ENCODE measurements at regions not wholly inside any gene's neighbourhood (a gene's known extent, or its start where the extent isn't known, plus 50 kb on each side); places are given as distances from the start of the nearest gene placed in this dataset.

DNA sequence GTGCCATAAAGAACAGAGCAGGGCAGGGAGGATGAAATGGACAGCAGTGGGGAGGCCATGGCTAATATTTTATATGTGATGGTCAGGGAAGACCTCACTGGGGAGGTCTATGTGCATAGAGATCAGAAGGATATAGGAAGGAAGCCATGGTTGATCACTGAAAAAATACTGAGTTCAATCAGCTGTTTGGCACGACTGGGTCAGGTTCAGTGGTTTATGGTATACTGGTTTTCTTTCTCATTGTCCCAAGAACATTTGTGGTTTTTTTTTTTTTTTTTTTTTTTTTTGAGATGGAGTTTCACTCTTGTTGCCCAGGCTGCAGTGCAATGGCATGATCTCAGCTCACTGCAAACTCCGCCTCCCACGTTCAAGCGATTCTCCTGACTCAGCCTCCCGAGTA is 78.3 kb upstream of the TIAM2 start (continued):
- TF ChIP-seq EGR1 (IDR thresholded peaks at IDR 0.05; ENCODE audit: borderline replicate concordance in 1 of 2, low read depth in 2 of 2, low read length in 2 of 2) (no peak), GABPA (IDR thresholded peaks at IDR 0.05; ENCODE audit: low read depth) (no peak), ZBTB33 (IDR thresholded peaks at IDR 0.05) (no peak), MYC (IDR thresholded peaks at IDR 0.05; ENCODE audit: insufficient read depth, insufficient read length, insufficient replicate concordance, low read length, severe bottlenecking) (no peak)

DNA sequence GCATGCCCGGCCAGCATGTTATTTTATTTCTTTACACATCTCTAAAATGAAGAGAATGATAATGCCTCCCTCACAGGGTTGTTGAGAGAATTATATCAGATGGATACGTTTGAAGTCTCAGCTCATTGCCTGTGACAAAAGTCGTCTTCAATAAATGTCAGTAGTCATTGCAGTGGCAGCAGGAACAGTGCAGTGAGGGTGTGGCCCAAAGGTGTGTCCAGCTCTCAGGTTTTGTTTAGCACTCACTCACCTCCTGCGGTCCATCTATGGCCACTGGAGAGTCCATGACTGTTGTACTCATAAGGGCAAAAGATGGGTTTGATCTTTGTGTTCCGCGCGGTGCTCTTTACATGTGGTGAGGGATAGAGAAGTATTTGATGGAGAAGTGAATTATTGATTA is 77.2 kb upstream of the TIAM2 start:
- H4K20me1 ChIP-seq (ENCODE audit: control insufficient read depth, insufficient read depth), result no peaks in the 10 kb centered on the region
- SMC1A ChIA-PET (ENCODE audit: uncharacterized antibody, unreplicated experiment), result interaction anchor here (0.6 kb wide), 1 partner anchor 690 kb away, joined by 3 read pairs; no protein-coding TSS in a partner anchor
- no peaks in the 10 kb centered on the region for H3K4me1 ChIP-seq (ENCODE audit: control insufficient read depth, insufficient read depth, low read length)
- no peaks in the 10 kb centered on the region for H3K9me3 ChIP-seq (replicated peaks; ENCODE audit: control insufficient read depth, insufficient read depth, low read length)
- CTCF ChIA-PET, result interaction anchor here (2.0 to 3.1 kb wide), 2 partner anchors 10 to 242 kb away, joined by 7 to 15 read pairs; no protein-coding TSS in a partner anchor
- in situ Hi-C loops (cut with MboI), result no loop called here
- H3K4me3 ChIP-seq, result no peak overlapping the region
- H3K9ac ChIP-seq (ENCODE audit: control insufficient read depth, insufficient read depth, low read length), result no peak overlapping the region
- no peaks in the 10 kb centered on the region for H3K36me3 ChIP-seq (ENCODE audit: control insufficient read depth in 2 of 2, insufficient read depth in 2 of 2, low read length in 1 of 2)
- FAIRE-seq (no peak), DNase-seq (ENCODE audit: low read depth, low spot score) (no peak), ATAC-seq (no peak)
- RAD21 ChIA-PET (ENCODE audit: unreplicated experiment), result no interaction called here
- WGBS (ENCODE audit: insufficient coverage, insufficient replicate concordance, low lambda C conversion rate, missing lambda C conversion rate), result 93% methylated on average over 7 of the region's 7 CpGs
- no peaks in the 10 kb centered on the region for H3K27me3 ChIP-seq (replicated peaks in 1 of 2; ENCODE audit: control insufficient read depth in 2 of 2, insufficient read depth in 2 of 2, low read length in 1 of 2)
- H3K27ac ChIP-seq (ENCODE audit: control insufficient read depth, insufficient read depth), result no peak overlapping the region
- H2AFZ ChIP-seq (ENCODE audit: control insufficient read depth, low read depth, low read length), result no peak overlapping the region
- intact Hi-C loops (cut with micrococcal nuclease; ENCODE audit: unreplicated experiment), result no loop called here
- POLR2A ChIA-PET, result interaction anchor here (0.6 kb wide), 1 partner anchor 100 kb away, joined by 3 read pairs; no protein-coding TSS in a partner anchor
- no peaks in the 10 kb centered on the region for H3K79me2 ChIP-seq (ENCODE audit: control insufficient read depth, insufficient read depth, low read length)
- H3K4me2 ChIP-seq (ENCODE audit: control insufficient read depth, insufficient read depth), result no peak overlapping the region
- BruUV-seq (replicated peaks), result no TSS peak
- TF ChIP-seq GATAD2B (conservative IDR thresholded peaks at IDR 0.05; ENCODE audit: low read depth) (no peak), NBN (IDR thresholded peaks at IDR 0.05) (no peak), SP1 (IDR thresholded peaks at IDR 0.05; ENCODE audit: low read depth, low read length) (no peak), IKZF2 (IDR thresholded peaks at IDR 0.05) (no peak), ATF3 (IDR thresholded peaks at IDR 0.05; ENCODE audit: borderline replicate concordance, extremely low read depth, low read depth, low read length) (no peak), PKNOX1 (IDR thresholded peaks at IDR 0.05) (no peak), ZSCAN29 (IDR thresholded peaks at IDR 0.05) (no peak), MYC (IDR thresholded peaks at IDR 0.05; ENCODE audit: insufficient read depth, insufficient read length, insufficient replicate concordance, low read length, severe bottlenecking) (no peak), IKZF1 (conservative IDR thresholded peaks at IDR 0.05) (no peak), ESRRA (IDR thresholded peaks at IDR 0.05; ENCODE audit: low read length) (no peak), CUX1 (IDR thresholded peaks at IDR 0.05; ENCODE audit: insufficient replicate concordance, low read depth, low read length) (no peak), HDAC6 (IDR thresholded peaks at IDR 0.05; ENCODE audit: unreplicated experiment) (no peak)

Measured in GM12878 (cell line).